ENCODE measurements at regions not wholly inside any gene's neighbourhood (a gene's known extent, or its start where the extent isn't known, plus 50 kb on each side); places are given as distances from the start of the nearest gene placed in this dataset.

GRCh38 chr20:59456342-59457279 is 147.7 kb upstream of the PHACTR3 start:
- DNase-seq = no peak
- Histone ChIP-seq H3K9me3 (ENCODE audit: control insufficient read depth in 2 of 3, insufficient read depth in 1 of 3, low read length in 3 of 3) (peaks cover 0 to 2% (median 0%) of the 10 kb centered on the region in 3 donors), H3K9ac (ENCODE audit: low read length in 3 of 3) (no peak overlapping the region), H3K27ac (ENCODE audit: low read depth in 2 of 2, low read length in 2 of 2) (no peak overlapping the region), H3K36me3 (ENCODE audit: control insufficient read depth in 2 of 3, insufficient read depth in 3 of 3, low read length in 3 of 3) (no peaks in the 10 kb centered on the region), H3K27me3 (ENCODE audit: control insufficient read depth, insufficient read depth, low read length) (no peaks in the 10 kb centered on the region), H3K4me1 (ENCODE audit: control insufficient read depth in 2 of 3, insufficient read depth in 2 of 3, low read depth in 1 of 3, low read length in 3 of 3) (peaks cover 0 to 5% (median 5%) of the 10 kb centered on the region in 3 donors), H3K4me3 (ENCODE audit: low read length in 3 of 3) (no peak overlapping the region)
- no peak for TF ChIP-seq CTCF (IDR thresholded peaks at IDR 0.05; ENCODE audit: borderline replicate concordance, extremely low read depth, insufficient read depth)
- intact Hi-C loops (cut with DNase I) = no loop called here
- FAIRE-seq = no peak

DNA sequence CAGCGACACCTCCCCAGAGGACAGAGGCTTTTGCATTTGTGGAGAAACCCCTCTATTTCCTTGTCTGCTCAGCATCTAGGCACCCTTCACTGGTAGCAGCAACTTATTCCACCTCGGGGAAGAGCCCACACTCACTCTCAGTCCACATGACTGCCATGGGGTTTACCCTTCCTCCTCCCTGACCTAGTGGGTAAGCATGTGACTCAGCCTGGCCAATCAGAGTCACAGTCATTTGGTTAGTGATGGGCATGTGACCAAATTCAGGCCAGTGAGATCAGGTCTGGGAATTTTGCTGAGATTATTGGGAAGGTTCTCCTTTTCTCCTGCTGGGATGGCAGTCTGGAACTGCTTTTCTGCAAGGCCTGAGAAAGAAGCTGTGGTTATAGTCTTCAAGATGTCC is 145.7 kb upstream of the PHACTR3 start:
- Histone ChIP-seq H3K9ac (ENCODE audit: low read length in 3 of 3) (no peak overlapping the region), H3K27ac (ENCODE audit: low read depth in 2 of 2, low read length in 2 of 2) (no peak overlapping the region), H3K4me1 (ENCODE audit: control insufficient read depth in 2 of 3, insufficient read depth in 2 of 3, low read depth in 1 of 3, low read length in 3 of 3) (peaks cover 0 to 5% (median 5%) of the 10 kb centered on the region in 3 donors), H3K4me3 (ENCODE audit: low read length in 3 of 3) (no peak overlapping the region), H3K36me3 (ENCODE audit: control insufficient read depth in 2 of 3, insufficient read depth in 3 of 3, low read length in 3 of 3) (no peaks in the 10 kb centered on the region), H3K27me3 (ENCODE audit: control insufficient read depth, insufficient read depth, low read length) (no peaks in the 10 kb centered on the region), H3K9me3 (ENCODE audit: control insufficient read depth in 2 of 3, insufficient read depth in 1 of 3, low read length in 3 of 3) (peaks cover 0 to 2% (median 0%) of the 10 kb centered on the region in 3 donors)
- TF ChIP-seq CTCF (IDR thresholded peaks at IDR 0.05; ENCODE audit: borderline replicate concordance, extremely low read depth, insufficient read depth) = no peak
- intact Hi-C loops (cut with DNase I) = no loop called here
- no peak for FAIRE-seq
- DNase-seq = no peak

- FAIRE-seq = no peak
- Histone ChIP-seq H3K4me3 (ENCODE audit: low read length in 3 of 3) (no peak overlapping the region), H3K9ac (ENCODE audit: low read length in 3 of 3) (no peak overlapping the region), H3K27me3 (ENCODE audit: control insufficient read depth, insufficient read depth, low read length) (no peaks in the 10 kb centered on the region), H3K4me1 (ENCODE audit: control insufficient read depth in 2 of 3, insufficient read depth in 2 of 3, low read depth in 1 of 3, low read length in 3 of 3) (peaks cover 0 to 5% (median 5%) of the 10 kb centered on the region in 3 donors), H3K27ac (ENCODE audit: low read depth in 2 of 2, low read length in 2 of 2) (no peak overlapping the region), H3K36me3 (ENCODE audit: control insufficient read depth in 2 of 3, insufficient read depth in 3 of 3, low read length in 3 of 3) (no peaks in the 10 kb centered on the region), H3K9me3 (ENCODE audit: control insufficient read depth in 2 of 3, insufficient read depth in 1 of 3, low read length in 3 of 3) (peaks cover 0 to 2% (median 0%) of the 10 kb centered on the region in 3 donors)
- DNase-seq = no peak
- TF ChIP-seq CTCF (IDR thresholded peaks at IDR 0.05; ENCODE audit: borderline replicate concordance, extremely low read depth, insufficient read depth) = no peak
- intact Hi-C loops (cut with DNase I) = no loop called here
Observed at GRCh38 chr20:59459586-59459985, 144.8 kb upstream of the PHACTR3 start.
